Panc1 (cell line): ENCODE measurements at regions not wholly inside any gene's neighbourhood (a gene's known extent, or its start where the extent isn't known, plus 50 kb on each side); places are given as distances from the start of the nearest gene placed in this dataset.
A peak's percentile ranks its signal among the peaks of the same experiment; 100 is the strongest.

ENCODE experiments used
- ATAC-seq: fragments of 200-7000 bp; cut with Tn5 transposase; 2 replicates; pipeline ENCODE4 v1.9.1; 2020; ENCODE audit warnings: mild to moderate bottlenecking, moderate library complexity
- BruUV-seq: library from RNA; stranded (reverse); fragments of 400-500 nt; replicated peaks from 2 replicates; lab custom pipeline; 2021; lab: Mats Ljungman, UMichigan
- CTCF ChIA-PET: fragments of 300-600 bp; sonication (Branson Sonifier 250); formaldehyde crosslinking; loops from one replicate; lab custom pipeline; 2022; ENCODE audit warnings: antibody characterized with exemption; lab: Charles Lee
- POLR2A ChIA-PET: fragments of 300-600 bp; sonication (Branson Sonifier 250); formaldehyde crosslinking; loops from one replicate; lab custom pipeline; 2022; ENCODE audit warnings: antibody characterized with exemption; lab: Charles Lee
- DNase-seq: peaks from one replicate; pipeline ENCODE4 v3.0.0-alpha.2; 2010; ENCODE audit warnings: low read depth, low spot score
- H3K27ac ChIP-seq: 2 replicates; pipeline ENCODE4 v1.5.1; 2011; ENCODE audit warnings: mild to moderate bottlenecking, low read length, inconsistent platforms
- H3K27me3 ChIP-seq: fragments of 200-500 bp; sonication (Bioruptor generic); 2 replicates; pipeline ENCODE4 v1.6.0; 2014; ENCODE audit warnings: low read length, inconsistent platforms; ENCODE audit not compliant: control insufficient read depth, insufficient read depth
- H3K36me3 ChIP-seq: fragments of 200-500 bp; sonication (Bioruptor generic); 2 replicates; pipeline ENCODE4 v1.5.1; 2014; ENCODE audit warnings: inconsistent platforms, mild to moderate bottlenecking, low read length, moderate library complexity; ENCODE audit not compliant: control insufficient read depth, insufficient read depth
- H3K4me1 ChIP-seq: 2 replicates; pipeline ENCODE4 v1.5.1; 2011; ENCODE audit warnings: inconsistent platforms, mild to moderate bottlenecking, low read length, moderate library complexity; ENCODE audit not compliant: control insufficient read depth, insufficient read depth
- H3K4me3 ChIP-seq, 2 experiments: 2 replicates each; pipeline ENCODE4 v1.5.1; 2011 to 2012; ENCODE audit warnings: low read depth in 2 of 2, low read length in 2 of 2, mild to moderate bottlenecking in 2 of 2, inconsistent platforms in 1 of 2, moderate library complexity in 1 of 2
- H3K9me3 ChIP-seq: fragments of 200-500 bp; sonication (Bioruptor generic); 2 replicates; pipeline ENCODE4 v1.5.1; 2014; ENCODE audit warnings: low read depth, mild to moderate bottlenecking, inconsistent platforms, low read length, moderate library complexity; ENCODE audit not compliant: control insufficient read depth, insufficient read depth
- POLR2AphosphoS5 ChIP-seq: IDR thresholded peaks from 2 replicates; pipeline ENCODE4 v1.6.1; 2012; ENCODE audit warnings: mild to moderate bottlenecking, low read depth, low read length, moderate library complexity
- SIN3A ChIP-seq: IDR thresholded peaks from 2 replicates; pipeline ENCODE4 v1.6.1; 2012; ENCODE audit warnings: low read depth, mild to moderate bottlenecking, low read length, moderate library complexity, borderline replicate concordance; ENCODE audit not compliant: insufficient read depth
- TCF7L2 ChIP-seq: IDR thresholded peaks from 2 replicates; pipeline ENCODE4 v1.6.1; 2011; ENCODE audit warnings: mild to moderate bottlenecking, low read depth, low read length, inconsistent platforms
- in situ Hi-C: cut with HindIII; loops from 2 replicates; pipeline ENCODE4 v1.10.0; 2016; ENCODE audit warnings: low sequenced_read_pairs, low pct_unique_long_range_greater_than_20kb
- intact Hi-C: fragments of 100-400 bp; cut with micrococcal nuclease; formaldehyde crosslinking; loops from one replicate; pipeline ENCODE4 v1.10.0; 2022; ENCODE audit not compliant: unreplicated experiment
- TF ChIP-seq, protein P1 (sequence below), 2 experiments: IDR thresholded peaks; 2 replicates each; pipeline ENCODE4 v1.6.1; 2011 to 2012; ENCODE audit warnings: low read depth in 2 of 2, control low read depth in 1 of 2, low read length in 1 of 2, mild to moderate bottlenecking in 1 of 2, moderate library complexity in 1 of 2; ENCODE audit not compliant: insufficient read depth in 1 of 2
- TF ChIP-seq, protein P2 (sequence below): fragments of 450-650 bp; IDR thresholded peaks from 2 replicates; pipeline ENCODE4 v1.5.1; 2017; ENCODE audit warnings: mild to moderate bottlenecking

DNA sequence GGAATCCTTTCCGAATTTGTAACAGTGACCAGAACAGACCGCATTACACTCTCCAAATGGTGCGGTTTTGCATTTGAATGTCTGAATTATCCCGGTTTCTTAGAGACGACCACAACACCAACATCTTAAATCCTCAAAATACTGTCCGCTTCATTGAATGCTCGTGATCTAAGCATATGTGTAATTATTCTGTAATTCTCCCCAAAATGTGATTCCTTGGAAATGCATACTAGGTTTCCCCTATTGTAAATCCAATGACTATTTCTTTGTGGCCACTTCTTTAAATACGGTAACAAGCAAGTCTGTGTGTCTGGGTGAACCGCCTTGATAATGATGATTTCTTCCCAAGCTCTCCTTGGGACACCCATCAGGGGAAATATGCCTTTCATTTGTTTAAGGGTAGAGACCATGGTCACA lies 87.3 kb upstream of the DBX1 start:
- no peaks in the 10 kb centered on the region; the same call in 1 of the 2 replicates for H3K36me3 ChIP-seq
- POLR2A ChIA-PET, result no interaction called here
- no peaks in the 10 kb centered on the region for H3K9me3 ChIP-seq
- H3K4me1 ChIP-seq, result no peaks in the 10 kb centered on the region
- no peak overlapping the region for H3K4me3 ChIP-seq
- peaks cover 27% of the 10 kb centered on the region for H3K27me3 ChIP-seq
- intact Hi-C loops (no loop called here), in situ Hi-C loops (no loop called here)
- H3K27ac ChIP-seq, result no peak overlapping the region
- no peak for TF ChIP-seq SIN3A
- TF ChIP-seq, protein P1, sequence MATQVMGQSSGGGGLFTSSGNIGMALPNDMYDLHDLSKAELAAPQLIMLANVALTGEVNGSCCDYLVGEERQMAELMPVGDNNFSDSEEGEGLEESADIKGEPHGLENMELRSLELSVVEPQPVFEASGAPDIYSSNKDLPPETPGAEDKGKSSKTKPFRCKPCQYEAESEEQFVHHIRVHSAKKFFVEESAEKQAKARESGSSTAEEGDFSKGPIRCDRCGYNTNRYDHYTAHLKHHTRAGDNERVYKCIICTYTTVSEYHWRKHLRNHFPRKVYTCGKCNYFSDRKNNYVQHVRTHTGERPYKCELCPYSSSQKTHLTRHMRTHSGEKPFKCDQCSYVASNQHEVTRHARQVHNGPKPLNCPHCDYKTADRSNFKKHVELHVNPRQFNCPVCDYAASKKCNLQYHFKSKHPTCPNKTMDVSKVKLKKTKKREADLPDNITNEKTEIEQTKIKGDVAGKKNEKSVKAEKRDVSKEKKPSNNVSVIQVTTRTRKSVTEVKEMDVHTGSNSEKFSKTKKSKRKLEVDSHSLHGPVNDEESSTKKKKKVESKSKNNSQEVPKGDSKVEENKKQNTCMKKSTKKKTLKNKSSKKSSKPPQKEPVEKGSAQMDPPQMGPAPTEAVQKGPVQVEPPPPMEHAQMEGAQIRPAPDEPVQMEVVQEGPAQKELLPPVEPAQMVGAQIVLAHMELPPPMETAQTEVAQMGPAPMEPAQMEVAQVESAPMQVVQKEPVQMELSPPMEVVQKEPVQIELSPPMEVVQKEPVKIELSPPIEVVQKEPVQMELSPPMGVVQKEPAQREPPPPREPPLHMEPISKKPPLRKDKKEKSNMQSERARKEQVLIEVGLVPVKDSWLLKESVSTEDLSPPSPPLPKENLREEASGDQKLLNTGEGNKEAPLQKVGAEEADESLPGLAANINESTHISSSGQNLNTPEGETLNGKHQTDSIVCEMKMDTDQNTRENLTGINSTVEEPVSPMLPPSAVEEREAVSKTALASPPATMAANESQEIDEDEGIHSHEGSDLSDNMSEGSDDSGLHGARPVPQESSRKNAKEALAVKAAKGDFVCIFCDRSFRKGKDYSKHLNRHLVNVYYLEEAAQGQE (IDR thresholded peaks at IDR 0.05; ENCODE audit: insufficient read depth in 1 of 2, low read depth in 2 of 2, low read length in 1 of 2), result no peak
- no peak for TF ChIP-seq TCF7L2
- no peak for TF ChIP-seq POLR2AphosphoS5
- TF ChIP-seq, protein P2, sequence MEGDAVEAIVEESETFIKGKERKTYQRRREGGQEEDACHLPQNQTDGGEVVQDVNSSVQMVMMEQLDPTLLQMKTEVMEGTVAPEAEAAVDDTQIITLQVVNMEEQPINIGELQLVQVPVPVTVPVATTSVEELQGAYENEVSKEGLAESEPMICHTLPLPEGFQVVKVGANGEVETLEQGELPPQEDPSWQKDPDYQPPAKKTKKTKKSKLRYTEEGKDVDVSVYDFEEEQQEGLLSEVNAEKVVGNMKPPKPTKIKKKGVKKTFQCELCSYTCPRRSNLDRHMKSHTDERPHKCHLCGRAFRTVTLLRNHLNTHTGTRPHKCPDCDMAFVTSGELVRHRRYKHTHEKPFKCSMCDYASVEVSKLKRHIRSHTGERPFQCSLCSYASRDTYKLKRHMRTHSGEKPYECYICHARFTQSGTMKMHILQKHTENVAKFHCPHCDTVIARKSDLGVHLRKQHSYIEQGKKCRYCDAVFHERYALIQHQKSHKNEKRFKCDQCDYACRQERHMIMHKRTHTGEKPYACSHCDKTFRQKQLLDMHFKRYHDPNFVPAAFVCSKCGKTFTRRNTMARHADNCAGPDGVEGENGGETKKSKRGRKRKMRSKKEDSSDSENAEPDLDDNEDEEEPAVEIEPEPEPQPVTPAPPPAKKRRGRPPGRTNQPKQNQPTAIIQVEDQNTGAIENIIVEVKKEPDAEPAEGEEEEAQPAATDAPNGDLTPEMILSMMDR, result no peak
- no TSS peak for BruUV-seq
- no peak for ATAC-seq
- DNase-seq, result no peak
- CTCF ChIA-PET, result no interaction called here

DNA sequence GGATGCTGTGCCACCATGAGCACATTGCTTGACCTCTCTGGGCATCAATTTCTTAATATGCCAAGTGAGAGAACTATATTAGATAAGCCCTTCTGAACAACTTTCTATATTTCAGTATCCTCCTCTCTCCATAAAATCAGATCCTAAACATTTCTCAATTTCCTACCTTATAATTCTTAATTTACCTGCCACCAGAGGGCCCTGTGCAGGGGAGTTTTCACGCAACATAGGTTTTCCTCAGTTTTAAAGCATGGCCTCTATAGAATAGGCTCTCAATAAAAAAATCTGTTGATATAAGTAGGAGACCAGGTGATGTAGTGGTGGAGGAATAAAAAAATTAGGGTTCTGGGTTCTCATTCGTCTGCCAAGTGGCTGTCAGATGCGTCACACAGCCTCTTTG lies 83.7 kb upstream of the DBX1 start:
- TF ChIP-seq, protein P1 (IDR thresholded peaks at IDR 0.05; ENCODE audit: insufficient read depth in 1 of 2, low read depth in 2 of 2, low read length in 1 of 2), result no peak
- TF ChIP-seq, protein P2, result peak; percentile 61

More for the DNA sequence above, 83.7 kb upstream of the DBX1 start:
- Histone ChIP-seq H3K9me3 (peaks cover 6% of the 10 kb centered on the region; the same call in 1 of the 2 replicates), H3K27ac (no peak overlapping the region), H3K4me1 (no peaks in the 10 kb centered on the region), H3K4me3 (no peak overlapping the region), H3K36me3 (no peaks in the 10 kb centered on the region; the same call in 1 of the 2 replicates), H3K27me3 (peaks cover 14% of the 10 kb centered on the region)
- CTCF ChIA-PET, result no interaction called here
- no peak for ATAC-seq
- intact Hi-C loops, result no loop called here
- no TSS peak for BruUV-seq
- in situ Hi-C loops, result no loop called here
- POLR2A ChIA-PET, result no interaction called here
- no peak for DNase-seq
